GM03348 (cell line): ENCODE measurements at regions not wholly inside any gene's neighbourhood (a gene's known extent, or its start where the extent isn't known, plus 50 kb on each side); places are given as distances from the start of the nearest gene placed in this dataset.
"Not testable (repeated sequence)": the region's sequence is repeated elsewhere in the genome, so short reads cannot be mapped to it uniquely, and the experiment has no call there.

Experiments used
- DNase-seq: peaks from one replicate; pipeline ENCODE4 v3.0.0; 2012; ENCODE audit warnings: low spot score

DNA sequence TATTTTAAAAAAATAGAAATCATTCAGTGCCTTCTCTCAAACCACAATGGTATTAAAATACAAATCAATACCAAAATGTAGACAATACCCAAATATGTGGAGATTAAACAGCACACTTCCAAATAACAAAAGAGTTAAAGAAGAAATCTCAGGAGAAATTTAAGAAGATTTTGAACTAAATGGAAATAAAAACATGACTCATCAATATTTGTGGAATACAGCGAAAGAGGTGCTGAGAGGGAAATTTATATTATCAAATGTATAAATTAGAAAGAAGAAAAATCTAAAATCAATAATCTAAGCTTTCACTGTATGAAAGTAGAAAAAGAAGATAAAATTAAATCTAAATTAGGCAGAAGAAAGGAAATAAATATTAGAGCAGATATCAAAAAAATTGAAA is 233.1 kb downstream of the RPIA start:
- no peak for DNase-seq

DNA sequence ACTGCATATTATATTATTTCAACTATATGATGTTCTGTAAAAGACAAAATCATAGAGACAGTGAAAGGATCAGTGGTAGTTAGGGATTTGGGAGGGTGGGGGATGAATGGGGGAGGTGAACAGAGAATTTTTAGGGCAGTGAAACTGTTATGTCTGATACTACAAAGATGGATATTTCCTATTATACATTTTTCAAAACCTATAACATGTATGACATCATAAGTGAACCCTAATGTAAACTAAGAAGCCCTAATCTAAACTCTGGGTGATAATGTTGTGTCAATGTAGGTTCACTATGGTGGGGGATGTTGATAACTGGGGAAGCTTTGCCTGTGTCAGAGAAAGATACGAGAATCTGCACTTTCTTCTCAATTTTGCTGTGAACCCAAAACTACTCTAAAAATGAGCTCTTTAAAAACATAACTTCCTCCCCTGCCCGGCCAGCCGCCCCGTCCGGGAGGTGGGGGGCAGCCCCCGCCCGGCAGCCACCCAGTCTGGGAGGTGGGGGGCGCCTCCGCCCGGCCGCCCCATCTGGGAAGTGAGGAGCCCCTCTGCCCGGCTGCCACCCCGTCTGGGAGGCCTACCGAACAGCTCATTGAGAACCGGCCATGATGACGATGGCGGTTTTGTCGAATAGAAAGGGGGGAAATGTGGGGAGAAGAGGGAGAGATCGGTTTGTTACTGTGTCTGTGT is 234.4 kb downstream of the RPIA start:
- DNase-seq, result no peak

DNA sequence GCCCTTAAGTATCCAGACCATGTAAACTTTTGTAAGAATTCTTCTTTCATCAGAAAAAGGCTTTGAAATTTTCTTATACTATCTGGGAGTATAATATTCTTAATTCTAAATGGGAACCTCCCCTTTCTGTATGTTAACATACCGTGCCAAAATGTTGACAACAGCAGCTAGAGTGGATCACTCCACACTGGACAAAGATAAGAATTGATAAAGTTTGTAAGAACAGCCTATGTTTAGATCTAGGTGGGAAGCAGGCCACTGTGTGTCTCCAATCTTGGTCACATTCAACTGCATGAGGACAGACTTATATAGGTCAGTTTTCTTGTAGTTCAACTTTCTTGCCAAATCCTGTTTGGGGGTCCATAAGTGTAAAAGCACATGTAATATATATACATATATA is 235.7 kb downstream of the RPIA start:
- no peak for DNase-seq

DNA sequence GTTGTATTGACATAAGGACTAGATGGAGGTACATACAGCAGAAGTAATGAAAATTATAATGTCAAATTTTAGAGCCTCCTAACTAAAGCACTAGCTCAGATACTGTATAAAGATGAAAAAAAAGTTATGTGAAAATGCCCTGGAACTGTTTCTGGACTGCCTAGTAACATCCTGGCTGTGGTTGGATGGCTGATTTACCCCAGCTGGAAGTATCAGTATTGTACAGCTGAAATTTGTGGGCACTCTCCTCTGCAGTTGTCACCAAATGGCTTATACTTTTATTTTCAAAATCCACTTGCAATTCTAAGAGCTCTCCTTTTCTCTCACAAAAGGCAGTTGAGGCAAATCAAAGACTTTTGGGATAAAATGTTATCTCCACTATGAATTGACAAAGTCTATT is 239.2 kb downstream of the RPIA start:
- DNase-seq, result no peak

DNA sequence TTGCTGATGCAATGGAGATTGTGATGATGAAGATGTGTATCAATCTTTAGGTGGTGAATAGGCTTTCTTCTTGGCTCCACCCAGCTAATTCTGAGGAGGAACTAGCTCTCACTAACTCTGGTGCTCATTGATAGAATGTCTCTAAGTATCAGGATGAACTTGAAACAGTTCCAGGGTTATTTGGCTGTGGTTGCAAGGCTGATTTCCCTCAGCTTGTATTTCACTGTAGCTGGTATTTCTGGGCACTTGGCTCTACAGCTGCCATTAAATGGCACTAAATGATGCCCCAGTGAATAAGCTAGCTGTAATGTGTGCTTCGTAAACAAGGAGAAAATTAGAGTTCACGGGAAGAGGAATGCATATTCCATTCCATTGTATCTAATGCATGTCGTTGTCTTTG is 241.2 kb downstream of the RPIA start:
- DNase-seq, result no peak

DNA sequence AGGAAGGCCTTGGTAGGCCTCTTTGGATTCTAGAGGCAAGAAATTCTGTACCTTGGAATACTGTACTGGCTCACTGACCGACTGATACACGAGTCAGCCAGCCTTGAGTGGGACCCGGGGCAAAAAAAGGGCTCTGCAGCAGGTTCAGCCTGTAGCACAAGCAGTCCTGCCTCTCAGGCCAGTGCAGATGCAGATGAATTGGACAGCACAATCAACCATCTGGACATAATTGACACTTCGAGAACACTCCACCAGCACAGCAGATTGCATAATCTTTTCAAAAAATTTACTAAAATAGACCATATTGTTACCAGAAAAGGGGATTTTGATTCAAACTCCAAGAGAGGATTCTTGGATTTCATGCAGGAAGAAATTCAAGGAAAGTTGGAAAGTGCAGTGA is 241.6 kb downstream of the RPIA start:
- DNase-seq, result no peak

DNA sequence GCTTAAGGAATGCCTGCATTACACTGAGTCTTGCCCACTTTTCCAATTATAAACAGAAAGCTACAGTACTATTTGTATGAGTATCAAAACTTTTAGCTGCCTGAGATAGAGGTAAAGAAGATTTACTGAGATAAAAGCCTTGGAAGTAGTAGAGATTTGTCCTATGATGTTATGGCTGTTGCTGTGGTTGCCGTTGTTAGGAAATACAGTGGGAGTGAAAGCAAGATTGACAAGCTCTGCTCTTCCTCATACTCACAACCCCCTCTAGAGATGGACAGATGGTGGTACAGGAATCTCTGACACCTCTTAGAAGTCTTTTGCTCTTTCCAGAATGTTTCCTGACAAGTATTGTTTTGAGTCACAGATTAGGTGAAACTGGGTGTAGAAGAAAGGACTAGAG is 242.5 kb downstream of the RPIA start:
- DNase-seq, result no peak

DNA sequence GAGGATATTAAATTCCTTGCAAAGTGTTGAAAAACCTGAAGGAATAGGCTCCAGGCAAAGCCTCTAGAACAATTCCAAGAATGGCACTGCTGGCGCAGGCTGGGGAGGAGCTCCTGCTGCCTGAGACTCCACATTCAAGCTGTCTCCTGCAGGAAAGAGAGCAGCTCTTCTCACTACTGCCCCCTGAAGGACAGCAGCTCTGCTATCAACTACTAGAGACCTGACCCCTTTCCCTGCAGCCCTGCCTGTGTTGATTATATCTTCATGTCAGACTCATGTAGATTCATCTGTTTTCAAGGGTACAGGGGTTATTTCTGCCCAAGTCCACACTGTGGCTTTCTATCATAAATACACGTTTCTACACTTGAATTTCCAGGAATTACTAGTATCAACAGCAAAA is 249.7 kb downstream of the RPIA start:
- not testable (repeated sequence) for DNase-seq

DNA sequence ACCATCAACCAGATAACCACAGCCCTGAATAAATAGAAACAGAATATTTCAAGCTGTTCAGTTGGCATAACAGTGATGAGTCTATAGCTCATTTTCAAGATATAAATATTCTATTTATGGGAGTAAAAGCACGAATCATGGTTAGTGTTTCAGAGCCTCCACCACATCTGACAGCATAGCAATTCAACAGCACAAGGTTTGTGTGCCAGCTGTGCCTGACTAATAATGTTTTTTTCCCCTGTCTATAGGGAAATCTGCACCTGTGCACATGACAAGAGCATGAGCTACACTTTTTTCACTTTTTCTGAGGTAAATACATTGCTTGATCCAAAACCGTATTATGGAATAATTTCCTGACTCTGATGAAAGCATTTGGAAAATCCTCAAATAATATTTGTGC is 251.3 kb downstream of the RPIA start:
- no peak for DNase-seq

DNA sequence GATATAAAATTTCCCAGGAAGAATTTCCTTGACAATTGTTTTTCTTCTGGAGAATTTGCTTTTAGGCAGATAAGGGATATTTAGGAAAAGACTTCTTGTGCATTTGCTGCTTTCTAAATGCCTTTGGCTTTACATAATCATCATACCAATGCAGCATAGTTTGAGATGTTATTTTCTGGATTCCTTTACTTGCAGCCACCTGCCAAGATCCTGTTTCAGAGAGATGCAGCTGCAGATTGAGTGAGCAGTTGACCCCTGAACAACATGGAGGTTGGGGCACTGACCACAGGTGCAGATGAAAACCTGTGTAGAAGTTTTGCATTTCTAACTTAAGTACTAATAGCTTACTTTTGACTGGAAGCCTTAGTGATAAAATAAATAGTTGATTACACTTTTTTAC is 257.9 kb downstream of the RPIA start:
- DNase-seq, result no peak

DNA sequence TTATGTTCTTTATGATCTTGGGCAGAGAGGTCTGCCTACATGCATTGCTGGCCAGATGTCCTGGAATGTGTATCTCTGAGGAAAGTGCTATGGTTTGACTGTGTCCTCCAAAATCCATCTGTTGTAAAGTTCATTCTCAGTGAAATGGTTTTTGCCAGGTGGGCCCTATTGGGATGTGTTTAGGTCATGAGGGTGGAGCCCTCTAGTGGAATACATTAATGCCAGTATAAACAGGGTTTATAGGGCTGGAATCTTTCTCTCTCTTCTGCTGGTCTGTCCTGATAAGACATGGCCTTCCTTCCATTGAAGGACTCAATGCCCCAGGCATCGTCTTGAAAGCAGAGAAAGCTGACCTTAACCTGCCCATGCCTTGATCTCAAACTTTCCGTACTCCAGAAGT is 258.5 kb downstream of the RPIA start:
- no peak for DNase-seq

DNA sequence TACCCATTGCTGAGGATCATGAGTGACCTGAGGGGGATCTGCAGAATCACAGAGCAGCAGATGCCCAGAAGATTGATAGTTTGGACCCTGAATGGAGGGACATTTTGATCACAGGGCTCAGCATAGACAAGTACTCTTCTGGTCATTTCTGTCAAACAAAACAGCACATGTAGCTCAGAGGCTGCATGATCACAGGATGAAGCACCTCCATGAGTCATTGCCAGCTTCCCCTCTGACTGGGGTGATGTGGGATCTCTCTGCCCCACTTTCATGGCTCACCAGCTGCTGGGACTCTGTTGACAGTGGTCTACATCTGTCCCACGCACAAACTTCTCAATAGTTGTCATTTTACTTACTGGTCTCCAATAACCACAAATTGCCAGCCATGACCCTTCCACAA is 264.1 kb downstream of the RPIA start:
- no peak for DNase-seq

DNA sequence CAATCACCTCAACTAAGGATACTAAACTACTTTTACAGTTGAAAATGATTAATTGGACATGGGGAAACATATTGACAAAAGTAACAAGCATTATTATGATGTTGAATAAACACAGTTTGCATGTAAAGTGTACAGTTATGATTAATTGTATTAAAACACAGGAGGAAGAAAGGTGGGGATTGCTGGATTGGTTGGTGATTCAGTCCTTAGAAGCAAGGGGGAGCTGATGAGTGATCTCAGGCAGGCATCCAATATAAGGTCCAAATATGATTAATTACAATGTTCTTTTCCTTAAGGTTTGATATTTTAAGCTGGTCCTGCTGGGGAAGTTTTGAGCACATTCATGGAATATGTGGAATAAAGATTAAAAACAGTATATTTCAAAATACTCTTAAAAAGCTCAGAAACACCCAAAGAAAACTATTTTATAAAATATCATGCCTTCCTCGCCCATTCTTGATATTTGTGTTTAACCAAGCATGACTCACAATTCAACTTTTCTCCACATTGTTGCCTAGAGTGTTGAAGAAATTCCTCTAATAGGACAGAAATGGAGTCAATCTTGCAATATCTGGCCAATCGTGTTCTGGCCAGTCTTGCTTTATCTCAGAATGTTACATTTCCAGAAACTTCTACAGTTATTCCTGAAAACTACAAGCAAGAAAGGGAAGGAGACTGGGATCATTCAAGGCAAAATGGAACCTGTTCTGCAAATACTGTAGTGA is 268.2 kb downstream of the RPIA start:
- no peak for DNase-seq

DNA sequence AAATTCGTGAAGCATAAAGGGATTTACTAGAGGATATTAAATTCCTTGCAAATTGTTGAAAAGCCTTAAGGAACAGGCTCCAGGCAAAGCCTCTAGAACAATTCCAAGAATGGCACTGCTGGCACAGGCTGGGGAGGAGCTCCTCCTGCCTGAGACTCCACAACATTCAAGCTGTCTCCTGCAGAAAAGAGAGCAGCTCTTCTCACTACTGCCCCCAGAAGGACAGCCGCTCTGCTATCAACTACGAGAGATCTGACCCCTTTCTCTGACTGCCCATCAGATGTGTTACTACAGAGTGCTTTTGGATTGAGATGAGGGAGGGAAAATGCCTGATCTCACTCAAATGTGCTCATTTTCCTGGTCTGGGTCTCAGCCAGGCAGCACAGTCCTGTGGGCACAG is 269.9 kb downstream of the RPIA start:
- not testable (repeated sequence) for DNase-seq

DNA sequence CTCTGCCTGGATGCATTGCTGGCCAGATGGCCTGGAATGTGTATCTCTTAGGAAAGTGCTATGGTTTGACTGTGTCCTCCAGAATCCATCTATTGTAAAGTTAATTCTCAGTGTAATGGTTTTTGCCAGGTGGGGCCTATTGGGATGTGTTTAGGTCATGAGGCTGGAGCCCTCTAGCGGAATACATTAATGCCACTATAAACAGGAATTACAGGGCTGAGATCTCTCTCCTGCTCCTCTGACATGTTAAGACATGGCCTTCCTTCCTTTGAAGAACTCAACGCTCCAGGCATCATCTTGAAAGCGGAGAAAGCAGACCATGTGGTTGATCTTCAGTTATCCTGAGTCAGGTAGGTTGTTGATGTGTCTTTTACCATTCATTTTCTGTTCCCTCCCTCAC is 276.4 kb downstream of the RPIA start:
- no peak for DNase-seq

DNA sequence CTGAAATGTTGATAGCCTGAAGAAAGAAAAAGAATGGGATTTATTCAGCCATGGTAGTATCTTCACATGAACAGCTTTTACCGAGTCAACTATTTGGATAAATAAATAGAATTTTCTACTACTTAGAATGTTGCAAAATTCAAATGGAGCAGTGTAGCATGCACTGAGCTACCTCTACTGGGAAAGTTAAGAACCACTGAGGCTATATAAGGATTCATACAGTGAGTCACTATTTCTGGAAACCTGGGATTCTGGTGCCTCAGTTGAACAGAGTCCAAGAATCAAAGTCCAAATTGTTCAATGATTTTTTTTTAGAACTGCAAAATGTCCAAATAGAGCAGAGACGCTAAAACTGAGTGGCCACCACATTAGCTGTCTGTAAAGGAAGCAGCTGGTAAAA is 286.5 kb downstream of the RPIA start:
- not testable (repeated sequence) for DNase-seq

DNA sequence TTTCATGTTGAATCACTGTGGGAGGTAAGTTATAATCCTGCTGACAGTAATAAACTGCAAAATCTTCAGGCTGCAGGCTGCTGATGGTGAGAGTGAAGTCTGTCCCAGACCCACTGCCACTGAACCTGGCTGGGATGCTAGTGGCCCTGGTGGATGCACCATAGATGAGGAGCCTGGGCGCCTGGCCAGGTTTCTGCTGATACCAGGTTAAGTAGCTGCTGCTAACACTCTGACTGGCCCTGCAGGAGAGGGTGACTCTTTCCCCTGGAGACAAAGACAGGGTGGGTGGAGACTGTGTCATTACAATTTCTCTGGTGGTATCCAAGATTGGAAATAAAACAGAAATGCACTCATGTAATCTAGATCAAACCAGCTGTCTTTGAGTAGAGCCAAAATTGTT is 287.0 kb downstream of the RPIA start:
- not testable (repeated sequence) for DNase-seq

DNA sequence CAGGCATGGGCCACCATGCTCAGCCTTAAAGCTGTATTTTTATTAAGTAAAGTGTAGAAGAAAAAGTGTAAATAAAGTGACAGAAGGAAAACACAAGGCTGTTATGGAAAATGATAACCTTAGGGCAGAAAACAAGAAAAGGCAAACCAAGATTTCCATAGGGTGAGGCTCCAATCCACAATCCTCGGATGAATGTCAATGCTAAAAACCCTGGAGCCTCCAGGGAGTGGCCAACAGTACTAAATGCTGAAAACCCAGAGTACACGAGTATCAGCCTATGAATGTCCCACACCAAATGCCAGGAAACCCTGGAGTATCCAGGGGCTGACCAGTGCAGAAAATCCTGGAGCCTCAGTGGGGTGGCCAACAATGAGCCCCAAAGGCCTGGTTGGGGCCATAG is 292.6 kb downstream of the RPIA start:
- DNase-seq, result not testable (repeated sequence)

DNA sequence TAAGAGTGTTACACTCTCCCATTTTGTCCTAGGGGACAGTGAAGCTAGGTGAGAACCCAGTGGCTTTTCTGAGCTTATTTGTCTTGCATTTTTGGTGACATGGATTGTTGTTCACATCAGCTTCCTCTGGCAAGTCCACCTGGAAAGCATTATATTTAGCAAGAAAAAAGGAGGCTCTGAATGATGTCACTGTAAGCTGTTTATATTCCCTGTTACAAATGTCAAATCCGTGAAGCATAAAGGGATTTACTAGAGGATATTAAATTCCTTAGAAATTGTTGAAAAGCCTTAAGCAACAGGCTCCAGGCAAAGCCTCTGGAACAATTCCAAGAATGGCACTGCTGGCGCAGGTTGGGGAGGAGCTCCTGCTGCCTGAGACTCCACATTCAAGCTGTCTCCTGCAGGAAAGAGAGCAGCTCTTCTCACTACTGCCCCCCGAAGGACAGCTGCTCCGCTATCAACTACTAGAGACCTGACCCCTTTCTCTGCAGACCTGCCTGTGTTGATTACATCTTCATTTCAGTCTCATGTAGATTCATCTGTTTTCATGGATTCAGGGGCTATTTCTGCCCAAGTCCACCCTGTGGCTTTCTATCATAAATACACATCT is 295.4 kb downstream of the RPIA start:
- not testable (repeated sequence) for DNase-seq

DNA sequence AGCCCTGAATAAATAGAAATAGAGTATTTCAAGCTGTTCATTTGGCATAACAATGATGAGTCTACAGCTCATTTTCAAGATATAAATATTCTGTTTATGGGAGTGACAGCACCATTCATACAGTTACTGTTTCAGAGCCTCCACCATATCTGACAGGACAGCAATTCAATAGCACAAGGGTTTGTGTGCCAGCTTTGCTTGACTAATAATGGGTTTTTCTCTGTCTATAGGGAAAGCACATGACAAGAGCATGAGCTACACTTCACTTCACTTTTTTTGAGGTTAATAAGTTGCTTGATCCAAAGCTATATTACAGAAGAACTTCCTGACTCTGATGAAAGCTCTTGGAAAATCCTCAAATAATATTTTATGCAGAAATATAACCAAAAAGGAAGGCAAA is 297.1 kb downstream of the RPIA start:
- not testable (repeated sequence) for DNase-seq

DNA sequence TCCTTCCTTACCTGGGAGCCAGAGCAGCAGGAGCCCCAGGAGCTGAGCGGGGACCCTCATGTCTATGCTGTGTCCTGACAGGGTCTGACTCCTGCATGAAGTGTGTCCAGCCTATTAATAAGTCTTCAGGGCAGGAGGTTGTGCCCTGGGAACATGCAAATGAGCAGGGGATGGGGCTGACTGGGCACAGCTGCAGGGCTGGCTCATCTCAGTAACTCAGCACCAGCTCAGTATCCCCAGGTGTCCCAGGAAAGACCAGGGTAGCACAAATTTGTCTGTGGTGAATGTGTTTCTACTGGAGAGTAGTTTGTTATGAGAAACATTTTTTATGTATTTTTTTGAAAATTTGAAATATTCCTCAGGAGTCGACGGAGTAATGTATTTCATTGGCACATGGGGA is 301.3 kb downstream of the RPIA start:
- DNase-seq, result not testable (repeated sequence)

DNA sequence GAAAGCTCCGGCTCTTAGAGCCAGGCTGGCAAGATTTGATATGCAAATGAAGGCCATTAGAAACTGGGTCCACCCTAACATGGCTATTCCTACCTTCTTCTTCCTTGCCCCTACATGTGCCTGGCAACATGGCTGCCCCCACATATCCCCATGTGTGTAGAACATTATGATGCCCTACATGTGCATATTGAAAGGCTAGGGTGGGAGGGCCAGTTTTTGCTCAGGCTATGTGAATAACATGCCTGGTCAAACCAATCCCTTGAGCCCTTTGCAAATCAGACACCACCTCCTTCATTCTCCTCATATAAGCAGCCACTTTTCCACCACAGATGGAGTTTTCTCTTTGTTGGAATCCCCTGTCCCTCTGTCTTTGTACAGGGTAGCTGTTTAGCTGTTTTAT is 303.4 kb downstream of the RPIA start:
- not testable (repeated sequence) for DNase-seq

DNA sequence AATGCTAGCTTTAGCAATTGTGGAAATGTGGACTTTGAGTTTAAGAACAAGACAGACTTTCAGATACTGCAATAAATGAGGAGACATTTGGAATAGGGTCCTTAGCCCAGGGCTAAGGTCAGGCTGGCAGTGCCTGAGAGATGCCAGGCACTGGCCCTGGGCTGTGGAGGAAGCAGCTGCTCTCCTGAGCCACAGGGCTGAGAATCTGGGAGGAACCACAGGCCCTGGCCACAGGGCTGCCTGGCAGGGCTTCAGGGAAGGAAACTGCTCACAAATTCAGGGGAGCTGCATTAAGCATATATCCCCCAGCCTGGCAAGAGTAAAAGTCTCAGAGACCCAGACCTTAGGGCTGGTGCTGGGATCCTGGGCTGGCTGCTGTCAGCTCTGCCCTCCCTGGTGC is 305.1 kb downstream of the RPIA start:
- DNase-seq, result not testable (repeated sequence)

DNA sequence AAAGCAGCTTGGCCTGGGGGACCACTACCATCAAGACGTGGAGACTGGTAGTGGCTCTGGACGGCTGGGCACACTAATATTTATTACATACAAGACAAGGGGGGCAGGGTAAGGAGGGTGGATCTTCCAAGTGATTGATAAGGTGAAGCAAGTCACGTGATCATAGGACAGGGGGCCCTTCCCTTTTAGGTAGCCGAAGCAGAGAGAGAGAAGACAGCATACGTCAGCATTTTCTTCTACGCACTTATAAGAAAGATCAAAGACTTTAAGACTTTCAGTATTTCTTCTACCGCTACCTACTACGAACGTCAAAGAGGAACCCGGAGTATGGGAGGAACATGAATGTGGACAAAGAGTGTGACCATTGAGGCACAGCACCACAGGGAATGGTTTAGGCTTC is 307.9 kb downstream of the RPIA start:
- DNase-seq, result no peak
